Prostate gland (tissue), 2 donors: ENCODE measurements at regions not wholly inside any gene's neighbourhood (a gene's known extent, or its start where the extent isn't known, plus 50 kb on each side); places are given as distances from the start of the nearest gene placed in this dataset.

Source experiments
- DNase-seq: peaks from one replicate; pipeline ENCODE4 v3.0.0-alpha.2; 2019; ENCODE audit warnings: low spot score
- H3K27ac ChIP-seq, 2 donors: fragments of 200-600 bp; sonication (generic); 2 replicates each; pipeline ENCODE4 v1.5.1; 2017 to 2019
- H3K27me3 ChIP-seq: fragments of 200-600 bp; sonication (generic); replicated peaks from 2 replicates; pipeline ENCODE4 v1.5.1; 2019; ENCODE audit not compliant: insufficient read depth
- H3K36me3 ChIP-seq, 2 donors: fragments of 200-600 bp; sonication (generic); 1 replicate in 1 of 2; 2 replicates in 1 of 2; pipeline versions ENCODE4 v1.5.1 to v1.8.1; 2017 to 2019
- H3K4me1 ChIP-seq: fragments of 200-600 bp; sonication (generic); replicated peaks from 2 replicates; pipeline ENCODE4 v1.5.1; 2019
- H3K4me3 ChIP-seq, 2 donors: fragments of 200-600 bp; sonication (generic); 2 replicates each; pipeline ENCODE4 v1.5.1; 2017 to 2019
- H3K9me3 ChIP-seq: fragments of 200-600 bp; sonication (generic); 2 replicates; pipeline ENCODE4 v1.5.1; 2017
- POLR2A ChIP-seq: fragments of 450-650 bp; IDR thresholded peaks from one replicate; pipeline ENCODE4 v1.6.1; 2016; ENCODE audit warnings: antibody characterized with exemption, mild to moderate bottlenecking
- POLR2AphosphoS5 ChIP-seq: sonication (generic); formaldehyde crosslinking; IDR thresholded peaks from one replicate; pipeline ENCODE4 v1.6.1; 2017; ENCODE audit warnings: antibody characterized with exemption
- WGBS: methylation state at CpG from one replicate; pipeline ENCODE4 v1.1.5; 2018; 5-methylcytosine and 5-hydroxymethylcytosine counted together
- intact Hi-C: fragments of 100-400 bp; cut with DNase I; formaldehyde crosslinking; loops from one replicate; pipeline ENCODE4 v1.14.2; 2022
- TF ChIP-seq, protein P1 (sequence below), 4 experiments: fragments of 200-600 bp in 2 of 4; fragments of 450-650 bp in 2 of 4; sonication (generic) in 2 of 4; IDR thresholded peaks; 1 replicate in 3 of 4; 2 replicates in 1 of 4; pipeline ENCODE4 v1.5.1; 2016 to 2019; ENCODE audit warnings: antibody characterized with exemption in 4 of 4, mild to moderate bottlenecking in 2 of 4, moderate library complexity in 2 of 4

- no peaks in the 10 kb centered on the region for H3K4me1 ChIP-seq
- H3K27me3 ChIP-seq, result no peaks in the 10 kb centered on the region
- 83% methylated on average over 1 of the region's 1 CpG for WGBS
- H3K9me3 ChIP-seq, result no peaks in the 10 kb centered on the region
- intact Hi-C loops, result no loop called here
- DNase-seq, result no peak
- H3K27ac ChIP-seq, result no peak overlapping the region
- H3K4me3 ChIP-seq, result no peak overlapping the region
- TF ChIP-seq, protein P1, sequence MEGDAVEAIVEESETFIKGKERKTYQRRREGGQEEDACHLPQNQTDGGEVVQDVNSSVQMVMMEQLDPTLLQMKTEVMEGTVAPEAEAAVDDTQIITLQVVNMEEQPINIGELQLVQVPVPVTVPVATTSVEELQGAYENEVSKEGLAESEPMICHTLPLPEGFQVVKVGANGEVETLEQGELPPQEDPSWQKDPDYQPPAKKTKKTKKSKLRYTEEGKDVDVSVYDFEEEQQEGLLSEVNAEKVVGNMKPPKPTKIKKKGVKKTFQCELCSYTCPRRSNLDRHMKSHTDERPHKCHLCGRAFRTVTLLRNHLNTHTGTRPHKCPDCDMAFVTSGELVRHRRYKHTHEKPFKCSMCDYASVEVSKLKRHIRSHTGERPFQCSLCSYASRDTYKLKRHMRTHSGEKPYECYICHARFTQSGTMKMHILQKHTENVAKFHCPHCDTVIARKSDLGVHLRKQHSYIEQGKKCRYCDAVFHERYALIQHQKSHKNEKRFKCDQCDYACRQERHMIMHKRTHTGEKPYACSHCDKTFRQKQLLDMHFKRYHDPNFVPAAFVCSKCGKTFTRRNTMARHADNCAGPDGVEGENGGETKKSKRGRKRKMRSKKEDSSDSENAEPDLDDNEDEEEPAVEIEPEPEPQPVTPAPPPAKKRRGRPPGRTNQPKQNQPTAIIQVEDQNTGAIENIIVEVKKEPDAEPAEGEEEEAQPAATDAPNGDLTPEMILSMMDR (IDR thresholded peaks at IDR 0.05), result no peak
- TF ChIP-seq POLR2A (no peak), POLR2AphosphoS5 (no peak)
- H3K36me3 ChIP-seq, result no peaks in the 10 kb centered on the region
These were observed 1404.1 kb upstream of the IGFBP7 start for GRCh38 chr4:58514299-58514698.

GRCh38 chr4:58510652-58511051 lies 1400.5 kb upstream of the IGFBP7 start:
- Histone ChIP-seq H3K4me3 (no peak overlapping the region), H3K9me3 (no peaks in the 10 kb centered on the region), H3K4me1 (no peaks in the 10 kb centered on the region), H3K27ac (no peak overlapping the region), H3K27me3 (no peaks in the 10 kb centered on the region), H3K36me3 (no peaks in the 10 kb centered on the region)
- no peak for TF ChIP-seq POLR2A
- TF ChIP-seq, protein P1 (IDR thresholded peaks at IDR 0.05), result no peak
- no peak for TF ChIP-seq POLR2AphosphoS5
- intact Hi-C loops, result no loop called here
- DNase-seq, result no peak
- WGBS, result 87% methylated on average over 2 of the region's 2 CpGs

- intact Hi-C loops, result no loop called here
- H3K4me3 ChIP-seq, result no peak overlapping the region
- 53% methylated on average over 4 of the region's 4 CpGs for WGBS
- no peaks in the 10 kb centered on the region for H3K36me3 ChIP-seq
- no peaks in the 10 kb centered on the region for H3K4me1 ChIP-seq
- H3K27me3 ChIP-seq, result no peaks in the 10 kb centered on the region
- no peak overlapping the region for H3K27ac ChIP-seq
- no peak for DNase-seq
- no peaks in the 10 kb centered on the region for H3K9me3 ChIP-seq
- TF ChIP-seq POLR2AphosphoS5 (no peak), POLR2A (no peak)
- TF ChIP-seq, protein P1 (IDR thresholded peaks at IDR 0.05), result no peak
These were observed 1396.9 kb upstream of the IGFBP7 start for GRCh38 chr4:58507079-58507478.

GRCh38 chr4:58502839-58503238 lies 1392.7 kb upstream of the IGFBP7 start:
- Histone ChIP-seq H3K4me3 (no peak overlapping the region), H3K27ac (no peak overlapping the region), H3K9me3 (no peaks in the 10 kb centered on the region), H3K36me3 (no peaks in the 10 kb centered on the region), H3K27me3 (no peaks in the 10 kb centered on the region), H3K4me1 (no peaks in the 10 kb centered on the region)
- intact Hi-C loops, result no loop called here
- 31% methylated on average over 2 of the region's 2 CpGs for WGBS
- TF ChIP-seq POLR2A, result no peak
- DNase-seq, result no peak

- intact Hi-C loops, result no loop called here
- TF ChIP-seq, protein P1 (IDR thresholded peaks at IDR 0.05), result no peak
- TF ChIP-seq POLR2A (no peak), POLR2AphosphoS5 (no peak)
- Histone ChIP-seq H3K4me3 (no peak overlapping the region), H3K27ac (no peak overlapping the region), H3K27me3 (no peaks in the 10 kb centered on the region), H3K9me3 (no peaks in the 10 kb centered on the region), H3K4me1 (no peaks in the 10 kb centered on the region), H3K36me3 (no peaks in the 10 kb centered on the region)
- no peak for DNase-seq
These were observed 1389.0 kb upstream of the IGFBP7 start for GRCh38 chr4:58499182-58499581.
